ENCODE measurements at regions not wholly inside any gene's neighbourhood (a gene's known extent, or its start where the extent isn't known, plus 50 kb on each side); places are given as distances from the start of the nearest gene placed in this dataset.

GRCh38 chr4:124509151-124509550, 203.4 kb downstream of the ANKRD50 start:
- DNase-seq = no peak

DNA sequence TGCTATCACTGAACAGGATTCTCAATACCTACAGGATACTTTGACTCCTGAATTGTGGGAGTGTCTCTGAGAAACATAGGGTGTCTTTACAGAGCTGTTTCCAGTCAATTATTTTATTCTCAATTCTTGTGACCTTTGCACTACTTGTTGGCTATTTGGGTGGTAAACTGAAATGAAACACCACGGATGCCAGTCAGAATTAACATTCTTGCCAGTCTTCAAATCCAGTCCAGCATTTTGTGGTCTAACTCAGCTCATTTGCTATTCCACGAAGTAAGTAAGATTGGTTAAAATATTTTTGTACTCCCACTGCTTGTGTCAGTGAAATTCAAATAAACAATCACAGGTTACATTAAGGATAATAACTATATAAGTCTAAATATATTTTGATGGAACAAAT, 197.9 kb downstream of the ANKRD50 start:
- no peak for DNase-seq

GRCh38 chr4:124515591-124515990, 196.9 kb downstream of the ANKRD50 start:
- DNase-seq = no peak

- DNase-seq = no peak
Observed at GRCh38 chr4:124519196-124519595, 193.3 kb downstream of the ANKRD50 start.

- no peak for DNase-seq
Observed at GRCh38 chr4:124523816-124524215, 188.7 kb downstream of the ANKRD50 start.

GRCh38 chr4:124525524-124525923, 187.0 kb downstream of the ANKRD50 start:
- no peak for DNase-seq

GRCh38 chr4:124526331-124526730, 186.2 kb downstream of the ANKRD50 start:
- no peak for DNase-seq

DNA sequence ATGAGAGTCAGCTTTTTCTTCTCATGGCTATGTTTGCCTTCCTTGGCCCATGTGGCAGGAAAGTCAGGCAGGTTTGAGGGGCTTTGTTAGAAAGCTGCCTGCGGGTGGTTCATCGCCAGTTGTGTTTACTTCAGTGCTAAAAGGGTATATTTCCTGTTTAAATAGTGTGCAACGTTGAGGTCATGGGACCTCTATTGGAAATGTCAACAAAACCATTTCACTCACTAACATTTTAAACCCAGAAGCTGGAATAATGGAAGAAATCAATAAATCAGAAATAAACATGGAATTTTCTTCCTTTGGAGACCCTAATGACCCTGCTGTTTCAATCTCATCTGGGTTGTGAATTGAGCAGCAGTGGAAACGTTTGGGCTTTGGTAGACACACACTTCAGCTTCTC, 185.8 kb downstream of the ANKRD50 start:
- no peak for DNase-seq

DNA sequence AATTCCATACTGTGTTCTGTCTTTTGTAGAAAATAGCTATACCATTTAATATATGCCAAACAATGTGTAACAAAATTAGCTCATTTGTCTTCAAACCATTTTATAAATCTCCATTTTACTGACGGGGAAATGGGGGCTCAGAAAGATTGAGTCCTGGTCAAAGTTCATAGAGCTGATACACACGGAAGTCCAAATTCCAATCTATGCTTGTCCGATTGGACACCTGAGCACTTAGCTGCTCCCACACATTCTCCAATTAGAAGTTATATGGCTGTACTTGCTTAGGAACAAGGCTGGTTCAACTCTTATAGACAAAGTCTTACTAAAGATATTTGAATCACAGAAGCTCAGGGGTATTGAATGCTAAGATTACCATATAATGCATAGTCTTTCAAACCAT, 185.2 kb downstream of the ANKRD50 start:
- no peak for DNase-seq

DNA sequence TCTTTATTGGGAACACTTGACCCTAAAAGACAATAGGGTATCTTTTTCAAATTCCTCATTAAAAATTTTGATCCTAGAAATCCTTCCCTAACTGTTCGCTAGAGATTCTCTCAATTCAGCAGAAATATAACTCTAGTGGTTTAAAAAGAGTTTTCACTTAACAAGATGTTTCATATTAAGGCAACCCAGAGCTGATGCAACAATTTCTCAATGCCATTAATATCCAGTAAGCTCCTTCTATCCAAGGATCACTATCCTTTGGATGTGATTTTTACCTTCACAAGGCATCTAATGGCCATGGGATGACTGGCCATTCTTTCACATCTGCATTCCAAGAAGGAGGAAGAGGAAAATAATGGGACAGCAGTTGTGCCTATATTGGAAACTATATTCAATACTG, 183.4 kb downstream of the ANKRD50 start:
- DNase-seq = no peak

DNA sequence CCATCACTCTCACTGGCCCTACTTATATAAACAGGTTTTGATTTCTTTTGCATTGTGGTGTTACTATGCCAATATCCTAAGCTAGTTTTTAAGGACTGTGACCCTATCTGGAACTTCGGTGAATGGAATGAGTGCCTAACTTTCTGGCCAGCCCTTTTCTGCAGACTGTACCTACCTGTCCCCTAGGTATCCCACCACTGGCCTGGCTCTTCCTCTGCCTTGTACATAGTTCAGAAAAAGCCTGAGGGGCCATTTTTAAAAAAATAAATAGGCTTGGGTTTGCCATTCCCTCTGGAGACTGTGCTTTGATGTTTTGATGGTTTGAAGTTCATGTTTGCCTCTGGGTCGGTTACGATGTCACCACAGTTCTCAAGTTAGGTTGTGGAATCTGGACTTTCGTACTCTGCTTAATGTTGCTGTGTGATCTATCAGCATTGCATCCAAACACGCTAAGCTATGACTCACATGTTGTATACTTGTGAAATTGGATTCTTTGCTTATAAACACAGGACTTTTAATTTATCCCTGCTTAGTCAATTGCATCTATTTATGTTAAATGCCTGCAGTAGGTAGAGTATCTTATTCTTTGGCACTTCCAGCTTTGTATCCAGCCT, 182.0 kb downstream of the ANKRD50 start:
- no peak for DNase-seq

DNA sequence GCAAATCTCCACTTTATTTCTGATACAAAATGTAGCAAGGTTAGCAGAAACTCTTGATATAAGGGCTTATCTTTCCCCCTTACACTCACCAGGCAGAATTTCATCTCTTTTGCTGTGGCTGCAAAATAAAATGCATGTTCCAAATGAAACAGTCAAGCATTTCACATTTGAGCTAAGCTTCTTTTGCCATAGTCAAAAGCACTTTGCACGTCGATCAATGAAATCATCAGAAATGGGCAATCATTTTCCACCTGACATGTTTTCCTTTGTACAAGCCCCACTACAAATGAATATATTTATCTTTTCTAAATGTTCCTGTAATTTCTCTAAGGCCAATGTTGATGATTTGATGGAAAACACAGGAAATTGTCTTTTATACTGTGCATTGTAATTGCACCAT, 178.4 kb downstream of the ANKRD50 start:
- no peak for DNase-seq

- DNase-seq = no peak
Observed at GRCh38 chr4:124535003-124535402, 177.5 kb downstream of the ANKRD50 start.

DNA sequence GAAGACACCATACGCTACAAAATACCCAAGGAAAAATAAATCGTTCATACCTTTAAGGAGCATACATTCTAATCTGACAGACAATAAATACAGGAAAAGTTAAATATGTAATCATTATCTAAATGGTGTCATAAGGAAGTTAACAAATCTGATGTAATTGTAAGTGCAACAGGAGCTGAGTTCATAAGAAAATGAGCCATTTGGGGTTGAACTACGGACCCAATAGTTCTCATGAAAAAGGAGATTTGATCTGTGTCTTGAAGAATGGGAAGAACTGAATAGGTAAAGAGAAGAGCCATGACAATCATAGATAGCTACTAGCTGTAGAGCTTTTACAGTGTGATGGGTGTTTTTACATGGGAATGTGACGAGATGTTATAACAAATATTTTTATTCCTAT, 175.6 kb downstream of the ANKRD50 start:
- DNase-seq = no peak

DNA sequence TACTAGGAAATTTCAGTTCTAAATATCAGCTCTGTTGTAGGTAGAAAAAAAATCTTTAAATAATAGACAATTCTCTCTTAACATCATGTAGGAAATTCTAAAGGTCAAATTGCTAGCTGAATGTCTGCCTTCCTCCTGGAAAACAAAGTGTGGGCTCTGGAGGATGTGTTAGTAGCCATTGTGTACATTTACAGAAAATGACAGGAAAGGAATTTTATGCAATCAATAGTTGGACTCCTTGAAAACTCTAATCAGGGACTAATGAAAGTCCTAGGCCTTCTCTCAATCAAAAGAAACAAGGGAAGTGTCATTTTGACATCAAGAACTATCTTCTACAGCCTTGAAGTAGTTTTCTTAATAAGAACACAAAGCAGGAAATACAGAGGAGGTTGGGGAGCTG, 174.6 kb downstream of the ANKRD50 start:
- DNase-seq = no peak

GRCh38 chr4:124540014-124540413, 172.5 kb downstream of the ANKRD50 start:
- DNase-seq = no peak

DNA sequence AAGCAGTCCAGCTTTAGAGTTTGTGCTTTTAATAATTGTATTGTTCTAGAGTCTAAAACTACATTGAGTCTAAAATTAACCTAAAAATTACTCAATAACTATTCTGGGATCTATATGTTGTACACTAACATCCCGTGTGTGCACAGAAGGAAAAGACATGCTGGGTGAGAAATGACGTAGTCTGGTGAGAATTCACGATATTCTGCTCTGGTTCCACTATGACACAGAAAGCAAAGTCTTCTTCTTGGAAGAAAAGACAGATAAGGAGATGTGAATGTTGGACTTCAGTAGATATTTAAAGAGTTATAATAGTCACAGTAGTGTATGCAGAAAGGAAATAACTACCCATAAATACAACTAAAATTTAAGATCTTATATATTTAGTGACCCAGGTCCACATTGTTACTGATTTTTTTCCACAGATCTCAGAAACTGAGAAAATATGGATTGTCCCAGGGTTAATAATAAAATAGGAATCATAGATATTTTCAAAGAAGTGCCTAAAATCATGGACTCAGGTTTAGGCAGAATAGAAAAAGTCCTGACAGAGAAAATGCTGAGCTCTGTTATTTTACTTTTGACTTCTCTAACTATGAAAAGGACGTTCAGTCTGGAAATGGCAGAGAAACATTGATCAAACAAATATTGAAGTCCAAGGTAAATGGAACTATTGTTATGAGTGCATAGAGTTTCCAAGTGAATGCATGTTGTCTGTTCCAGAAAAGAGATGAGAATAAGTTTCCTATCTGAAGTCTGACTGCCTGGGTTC, 170.7 kb downstream of the ANKRD50 start:
- no peak for DNase-seq

DNA sequence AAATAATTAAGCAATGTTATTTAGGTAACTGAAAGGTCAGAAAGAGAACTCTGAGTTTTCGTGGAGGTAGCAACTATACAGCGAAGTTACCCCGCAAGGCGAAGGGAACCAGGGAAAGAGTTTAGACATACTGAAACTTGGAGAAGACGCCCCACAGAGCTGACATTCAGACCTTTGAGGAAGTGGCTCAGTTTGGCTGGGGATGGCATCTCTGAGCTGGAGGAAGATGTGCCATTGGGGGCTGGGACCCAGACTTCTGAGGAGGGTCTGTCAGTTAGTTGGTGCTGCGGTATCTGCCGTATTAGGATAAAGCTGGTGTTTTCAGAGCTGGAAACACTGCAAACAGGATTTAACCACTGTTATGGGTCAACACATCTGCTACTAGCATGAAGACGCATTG, 156.6 kb downstream of the ANKRD50 start:
- no peak for DNase-seq

- no peak for DNase-seq
Observed at GRCh38 chr4:124564121-124564520, 148.4 kb downstream of the ANKRD50 start.

GRCh38 chr4:124565371-124565770, 147.2 kb downstream of the ANKRD50 start:
- DNase-seq = no peak

DNA sequence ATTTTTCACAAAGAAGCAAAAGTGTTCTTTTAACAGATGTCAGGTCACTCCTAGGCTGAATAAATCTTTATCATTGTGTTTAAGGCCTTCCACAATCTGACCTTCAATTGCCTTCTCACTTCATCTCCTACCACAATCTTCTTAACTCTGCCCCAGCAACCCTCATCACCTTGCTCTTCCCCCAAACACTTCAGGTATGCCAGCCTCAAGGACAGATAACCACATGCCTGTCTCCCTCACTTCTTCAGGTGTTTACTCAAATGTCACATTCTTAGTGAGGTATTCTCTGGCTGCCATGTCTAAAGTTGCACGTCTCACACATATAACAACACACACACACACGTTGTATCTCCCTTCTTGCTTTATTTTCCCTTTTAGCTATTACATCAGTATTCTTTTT, 146.5 kb downstream of the ANKRD50 start:
- DNase-seq = no peak

DNA sequence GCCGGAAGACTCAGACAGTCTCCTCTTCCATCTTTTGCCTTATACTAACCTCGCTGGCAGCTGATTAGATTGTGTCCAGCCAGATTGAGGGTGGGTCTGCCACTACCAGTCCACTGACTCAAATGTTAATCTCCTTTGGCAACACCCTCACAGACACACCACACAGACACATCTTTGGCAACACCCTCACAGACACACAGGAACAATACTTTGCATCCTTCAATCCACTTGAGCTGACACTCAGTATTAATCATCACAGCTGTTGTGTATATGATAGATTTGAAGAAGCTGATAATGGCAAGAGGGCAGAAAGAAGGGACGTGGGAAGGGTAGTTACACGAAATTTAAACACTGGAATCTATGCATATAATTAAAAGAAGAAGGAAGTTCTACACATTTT, 139.5 kb downstream of the ANKRD50 start:
- no peak for DNase-seq

GRCh38 chr4:124579896-124580295, 132.6 kb downstream of the ANKRD50 start:
- no peak for DNase-seq

GRCh38 chr4:124583797-124584196, 128.7 kb downstream of the ANKRD50 start:
- DNase-seq = no peak

DNA sequence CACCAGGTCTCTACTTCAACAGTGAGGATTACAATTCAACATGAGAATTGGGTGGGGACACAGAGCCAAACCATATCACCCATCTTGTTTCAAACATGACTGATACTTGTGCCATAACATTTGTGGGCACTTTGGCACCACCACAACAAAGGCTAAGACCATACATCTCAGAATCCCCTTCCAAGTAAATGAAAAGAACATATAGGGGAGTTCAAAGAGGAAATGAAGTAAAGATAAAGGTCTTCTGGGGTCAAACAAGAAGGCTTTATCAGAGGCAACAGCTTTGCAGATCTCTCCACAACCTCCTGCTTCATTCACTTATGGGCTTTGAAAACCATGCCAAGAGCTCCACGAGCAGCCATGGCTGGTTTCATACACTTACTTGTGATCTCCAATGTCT, 122.7 kb downstream of the ANKRD50 start:
- DNase-seq = no peak

Data from activated CD4-positive, alpha-beta T cell treated with anti-CD3 and anti-CD28 coated beads, Interleukin-2, amount 50 U/mL, for 16 hours (primary cell).